Osteoblast (primary cell): ENCODE measurements at regions not wholly inside any gene's neighbourhood (a gene's known extent, or its start where the extent isn't known, plus 50 kb on each side); places are given as distances from the start of the nearest gene placed in this dataset.

ENCODE experiments used
- DNase-seq: peaks from one replicate; pipeline ENCODE4 v3.0.0; 2011; ENCODE audit warnings: low spot score, mixed read lengths; ENCODE audit not compliant: insufficient read length; ENCODE audit errors: missing footprints
- H2AFZ ChIP-seq: 2 replicates; pipeline ENCODE4 v1.6.0; 2011; ENCODE audit warnings: mild to moderate bottlenecking, low read length
- H3K27ac ChIP-seq: 2 replicates; pipeline ENCODE4 v1.5.1; 2011; ENCODE audit warnings: mild to moderate bottlenecking, low read depth, low read length, moderate library complexity
- H3K27me3 ChIP-seq: 2 replicates; pipeline ENCODE4 v1.6.0; 2012; ENCODE audit warnings: mild to moderate bottlenecking, control low read depth, inconsistent platforms, low read length, moderate library complexity; ENCODE audit not compliant: insufficient read depth
- H3K36me3 ChIP-seq: 2 replicates; pipeline ENCODE4 v1.5.1; 2011; ENCODE audit warnings: mild to moderate bottlenecking, low read length, control low read depth, moderate library complexity; ENCODE audit not compliant: insufficient read depth
- H3K4me1 ChIP-seq: 2 replicates; pipeline ENCODE4 v1.5.1; 2011; ENCODE audit warnings: mild to moderate bottlenecking, low read length, control low read depth, moderate library complexity; ENCODE audit not compliant: insufficient read depth
- H3K4me2 ChIP-seq: 2 replicates; pipeline ENCODE4 v1.6.0; 2011; ENCODE audit warnings: mild to moderate bottlenecking, low read length; ENCODE audit not compliant: insufficient read depth
- H3K4me3 ChIP-seq: fragments of 200-600 bp; sonication (generic); 3 replicates; pipeline ENCODE4 v1.5.1; 2012; ENCODE audit warnings: mild to moderate bottlenecking, low read length, inconsistent platforms; ENCODE audit not compliant: insufficient read depth
- H3K79me2 ChIP-seq: 2 replicates; pipeline ENCODE4 v1.6.0; 2012; ENCODE audit warnings: mild to moderate bottlenecking, low read length, control low read depth, inconsistent platforms; ENCODE audit not compliant: insufficient read depth
- H3K9me3 ChIP-seq: 2 replicates; pipeline ENCODE4 v1.5.1; 2011; ENCODE audit warnings: low read depth, low read length, control low read depth
- H4K20me1 ChIP-seq: 2 replicates; pipeline ENCODE4 v1.6.0; 2012; ENCODE audit warnings: mild to moderate bottlenecking, low read length, control low read depth; ENCODE audit not compliant: insufficient read depth
- TF ChIP-seq, protein P1 (sequence below): IDR thresholded peaks from 2 replicates; pipeline ENCODE4 v1.5.1; 2011; ENCODE audit warnings: mild to moderate bottlenecking, low read depth, low read length, moderate library complexity; ENCODE audit errors: extremely low read depth

- Histone ChIP-seq H3K27ac (no peak overlapping the region), H3K4me2 (no peak overlapping the region), H3K36me3 (no peaks in the 10 kb centered on the region), H3K79me2 (no peaks in the 10 kb centered on the region), H3K4me1 (no peaks in the 10 kb centered on the region), H4K20me1 (no peaks in the 10 kb centered on the region), H3K9me3 (no peaks in the 10 kb centered on the region), H2AFZ (no peak overlapping the region), H3K4me3 (no peak overlapping the region), H3K27me3 (no peaks in the 10 kb centered on the region)
- TF ChIP-seq, protein P1, sequence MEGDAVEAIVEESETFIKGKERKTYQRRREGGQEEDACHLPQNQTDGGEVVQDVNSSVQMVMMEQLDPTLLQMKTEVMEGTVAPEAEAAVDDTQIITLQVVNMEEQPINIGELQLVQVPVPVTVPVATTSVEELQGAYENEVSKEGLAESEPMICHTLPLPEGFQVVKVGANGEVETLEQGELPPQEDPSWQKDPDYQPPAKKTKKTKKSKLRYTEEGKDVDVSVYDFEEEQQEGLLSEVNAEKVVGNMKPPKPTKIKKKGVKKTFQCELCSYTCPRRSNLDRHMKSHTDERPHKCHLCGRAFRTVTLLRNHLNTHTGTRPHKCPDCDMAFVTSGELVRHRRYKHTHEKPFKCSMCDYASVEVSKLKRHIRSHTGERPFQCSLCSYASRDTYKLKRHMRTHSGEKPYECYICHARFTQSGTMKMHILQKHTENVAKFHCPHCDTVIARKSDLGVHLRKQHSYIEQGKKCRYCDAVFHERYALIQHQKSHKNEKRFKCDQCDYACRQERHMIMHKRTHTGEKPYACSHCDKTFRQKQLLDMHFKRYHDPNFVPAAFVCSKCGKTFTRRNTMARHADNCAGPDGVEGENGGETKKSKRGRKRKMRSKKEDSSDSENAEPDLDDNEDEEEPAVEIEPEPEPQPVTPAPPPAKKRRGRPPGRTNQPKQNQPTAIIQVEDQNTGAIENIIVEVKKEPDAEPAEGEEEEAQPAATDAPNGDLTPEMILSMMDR: no peak
- DNase-seq: no peak
Measured at GRCh38 chr11:91860661-91861060, 364.0 kb upstream of the FAT3 start.

DNA sequence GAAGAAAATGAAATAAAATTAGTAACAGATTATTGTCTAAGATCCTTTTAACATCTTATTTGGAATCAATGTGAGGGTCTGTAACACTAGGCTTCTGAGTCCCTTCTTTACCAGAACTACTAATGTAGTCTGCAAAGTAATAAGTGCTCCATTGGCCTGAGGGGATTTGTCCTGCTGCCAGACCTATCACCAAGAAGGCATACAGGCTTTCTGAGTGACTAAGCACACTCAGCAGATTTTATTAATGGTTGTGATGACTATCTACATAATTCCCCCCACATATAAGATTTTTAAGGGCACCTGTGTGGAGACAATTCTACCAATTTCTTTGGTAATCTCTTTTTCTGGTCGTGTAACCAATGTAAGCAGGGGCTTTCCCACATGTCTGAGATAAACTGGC is 365.0 kb upstream of the FAT3 start:
- Histone ChIP-seq H2AFZ (no peak overlapping the region), H3K9me3 (no peaks in the 10 kb centered on the region), H3K4me3 (no peak overlapping the region), H3K79me2 (no peaks in the 10 kb centered on the region), H3K4me2 (no peak overlapping the region), H4K20me1 (no peaks in the 10 kb centered on the region), H3K27ac (no peak overlapping the region), H3K36me3 (no peaks in the 10 kb centered on the region), H3K27me3 (no peaks in the 10 kb centered on the region), H3K4me1 (no peaks in the 10 kb centered on the region)
- TF ChIP-seq, protein P1: no peak
- DNase-seq: no peak

- Histone ChIP-seq H3K9me3 (no peaks in the 10 kb centered on the region), H3K4me3 (no peak overlapping the region), H4K20me1 (no peaks in the 10 kb centered on the region), H3K36me3 (no peaks in the 10 kb centered on the region), H3K79me2 (no peaks in the 10 kb centered on the region), H3K4me2 (no peak overlapping the region), H3K27ac (no peak overlapping the region), H3K27me3 (no peaks in the 10 kb centered on the region), H3K4me1 (no peaks in the 10 kb centered on the region), H2AFZ (no peak overlapping the region)
- no peak for DNase-seq
- TF ChIP-seq, protein P1: no peak
Measured at GRCh38 chr11:91857179-91857578, 367.4 kb upstream of the FAT3 start.

GRCh38 chr11:91854780-91855179 is 369.8 kb upstream of the FAT3 start:
- H3K4me3 ChIP-seq: no peak overlapping the region
- no peak for DNase-seq
- H3K27me3 ChIP-seq: no peaks in the 10 kb centered on the region
- no peaks in the 10 kb centered on the region for H3K79me2 ChIP-seq
- H3K9me3 ChIP-seq: no peaks in the 10 kb centered on the region
- H3K4me1 ChIP-seq: no peaks in the 10 kb centered on the region
- no peaks in the 10 kb centered on the region for H3K36me3 ChIP-seq
- no peaks in the 10 kb centered on the region for H4K20me1 ChIP-seq
- no peak overlapping the region for H3K27ac ChIP-seq
- no peak overlapping the region for H2AFZ ChIP-seq
- no peak overlapping the region for H3K4me2 ChIP-seq
- TF ChIP-seq, protein P1: no peak
